ENCODE measurements at regions not wholly inside any gene's neighbourhood (a gene's known extent, or its start where the extent isn't known, plus 50 kb on each side); places are given as distances from the start of the nearest gene placed in this dataset.

DNA sequence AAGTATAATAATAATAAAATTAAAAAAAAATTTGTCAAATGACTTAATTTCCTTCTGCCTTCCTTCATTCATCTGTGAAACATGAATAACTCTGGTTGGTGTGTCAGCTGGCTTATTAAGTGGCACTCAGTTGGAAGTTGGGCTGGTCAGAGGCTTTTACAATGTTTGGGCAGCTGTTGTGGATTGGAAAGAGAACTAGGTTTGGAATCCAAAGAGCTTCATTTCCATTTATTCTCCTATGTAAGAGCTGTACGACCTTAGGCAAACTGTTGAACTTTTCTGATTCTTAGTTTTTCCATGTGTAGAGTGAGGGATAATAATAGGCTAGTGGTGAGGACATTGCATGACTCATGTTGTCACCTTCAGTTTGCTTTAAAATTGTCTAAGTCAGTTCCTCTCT, 606.7 kb downstream of the PDCD6IP start:
- TF ChIP-seq POLR2A (IDR thresholded peaks at IDR 0.05; ENCODE audit: extremely low read depth, insufficient read length), result no peak
- TF ChIP-seq, protein P1, sequence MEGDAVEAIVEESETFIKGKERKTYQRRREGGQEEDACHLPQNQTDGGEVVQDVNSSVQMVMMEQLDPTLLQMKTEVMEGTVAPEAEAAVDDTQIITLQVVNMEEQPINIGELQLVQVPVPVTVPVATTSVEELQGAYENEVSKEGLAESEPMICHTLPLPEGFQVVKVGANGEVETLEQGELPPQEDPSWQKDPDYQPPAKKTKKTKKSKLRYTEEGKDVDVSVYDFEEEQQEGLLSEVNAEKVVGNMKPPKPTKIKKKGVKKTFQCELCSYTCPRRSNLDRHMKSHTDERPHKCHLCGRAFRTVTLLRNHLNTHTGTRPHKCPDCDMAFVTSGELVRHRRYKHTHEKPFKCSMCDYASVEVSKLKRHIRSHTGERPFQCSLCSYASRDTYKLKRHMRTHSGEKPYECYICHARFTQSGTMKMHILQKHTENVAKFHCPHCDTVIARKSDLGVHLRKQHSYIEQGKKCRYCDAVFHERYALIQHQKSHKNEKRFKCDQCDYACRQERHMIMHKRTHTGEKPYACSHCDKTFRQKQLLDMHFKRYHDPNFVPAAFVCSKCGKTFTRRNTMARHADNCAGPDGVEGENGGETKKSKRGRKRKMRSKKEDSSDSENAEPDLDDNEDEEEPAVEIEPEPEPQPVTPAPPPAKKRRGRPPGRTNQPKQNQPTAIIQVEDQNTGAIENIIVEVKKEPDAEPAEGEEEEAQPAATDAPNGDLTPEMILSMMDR (IDR thresholded peaks at IDR 0.05; ENCODE audit: low read depth, low read length), result no peak
- TF ChIP-seq, protein P2, sequence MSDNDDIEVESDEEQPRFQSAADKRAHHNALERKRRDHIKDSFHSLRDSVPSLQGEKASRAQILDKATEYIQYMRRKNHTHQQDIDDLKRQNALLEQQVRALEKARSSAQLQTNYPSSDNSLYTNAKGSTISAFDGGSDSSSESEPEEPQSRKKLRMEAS (IDR thresholded peaks at IDR 0.05; ENCODE audit: low read depth, low read length), result no peak
- TF ChIP-seq MYC (IDR thresholded peaks at IDR 0.05; ENCODE audit: low read depth, low read length), result no peak
